GM23338 (cell line): ENCODE measurements at regions not wholly inside any gene's neighbourhood (a gene's known extent, or its start where the extent isn't known, plus 50 kb on each side); places are given as distances from the start of the nearest gene placed in this dataset.

Experiments used
- ATAC-seq: fragments of 200-7000 bp; cut with Tn5 transposase; 3 replicates; pipeline ENCODE4 v1.9.1; 2020
- DNase-seq: peaks from one replicate; pipeline ENCODE4 v3.0.0-alpha.2; 2015; ENCODE audit warnings: low spot score
- H2AFZ ChIP-seq: fragments of 200-600 bp; sonication (generic); 2 replicates; pipeline ENCODE4 v1.8.0; 2016; ENCODE audit warnings: antibody characterized with exemption, mild to moderate bottlenecking, moderate library complexity
- H3F3A ChIP-seq: fragments of 200-600 bp; sonication (generic); replicated peaks from 2 replicates; pipeline ENCODE4 v1.8.0; 2017; ENCODE audit warnings: antibody characterized with exemption, mixed run types, low read depth
- H3K27ac ChIP-seq: fragments of 200-600 bp; sonication (generic); 2 replicates; pipeline ENCODE4 v1.6.1; 2016; ENCODE audit warnings: low read depth
- H3K27me3 ChIP-seq: fragments of 200-600 bp; sonication (generic); 2 replicates; pipeline ENCODE4 v1.8.0; 2016; ENCODE audit warnings: mild to moderate bottlenecking, mixed run types, moderate library complexity; ENCODE audit not compliant: insufficient read depth
- H3K36me3 ChIP-seq: fragments of 200-600 bp; sonication (generic); 2 replicates; pipeline ENCODE4 v1.8.0; 2016; ENCODE audit warnings: mild to moderate bottlenecking; ENCODE audit not compliant: insufficient read depth
- H3K4me1 ChIP-seq: fragments of 200-600 bp; sonication (generic); 2 replicates; pipeline ENCODE4 v1.8.0; 2016; ENCODE audit warnings: mild to moderate bottlenecking, moderate library complexity; ENCODE audit not compliant: insufficient read depth
- H3K4me2 ChIP-seq: fragments of 200-600 bp; sonication (generic); 2 replicates; pipeline ENCODE4 v1.7.1; 2017; ENCODE audit warnings: mixed run types
- H3K4me3 ChIP-seq: fragments of 200-600 bp; sonication (generic); 2 replicates; pipeline ENCODE4 v1.6.1; 2016; ENCODE audit warnings: mixed run types
- H3K79me2 ChIP-seq: fragments of 200-600 bp; sonication (generic); replicated peaks from 2 replicates; pipeline ENCODE4 v1.8.0; 2017; ENCODE audit warnings: mild to moderate bottlenecking; ENCODE audit not compliant: insufficient read depth
- H3K9me2 ChIP-seq: fragments of 200-600 bp; sonication (generic); 2 replicates; pipeline ENCODE4 v1.8.0; 2017; ENCODE audit not compliant: insufficient read depth
- H4K20me1 ChIP-seq: fragments of 200-600 bp; sonication (generic); replicated peaks from 2 replicates; pipeline ENCODE4 v1.8.0; 2017; ENCODE audit warnings: mild to moderate bottlenecking; ENCODE audit not compliant: insufficient read depth
- H3K27ac Mint-ChIP-seq: 2 replicates; pipeline ENCODE4 v1.8.0; 2020; ENCODE audit warnings: inconsistent platforms, mild to moderate bottlenecking, moderate library complexity, mixed read lengths
- H3K27me3 Mint-ChIP-seq: 3 replicates; pipeline ENCODE4 v1.8.0; 2022; ENCODE audit warnings: low read depth, mild to moderate bottlenecking, moderate library complexity, mixed read lengths, inconsistent platforms; ENCODE audit not compliant: insufficient read depth, poor library complexity
- H3K36me3 Mint-ChIP-seq: 3 replicates; pipeline ENCODE4 v1.8.0; 2021; ENCODE audit warnings: low read depth, mild to moderate bottlenecking, inconsistent platforms, moderate library complexity, mixed read lengths
- H3K4me1 Mint-ChIP-seq: 3 replicates; pipeline ENCODE4 v1.8.0; 2020; ENCODE audit warnings: mild to moderate bottlenecking, inconsistent platforms, mixed read lengths
- H3K4me3 Mint-ChIP-seq: 3 replicates; pipeline ENCODE4 v1.8.0; 2021; ENCODE audit warnings: moderate library complexity, mild to moderate bottlenecking, inconsistent platforms, mixed read lengths
- H3K9me3 Mint-ChIP-seq: 3 replicates; pipeline ENCODE4 v1.8.0; 2020; ENCODE audit warnings: moderate library complexity, mild to moderate bottlenecking, inconsistent platforms, mixed read lengths
- CREB1 ChIP-seq: fragments of 250-450 bp; sonication (Bioruptor Pico); IDR thresholded peaks from 2 replicates; pipeline ENCODE4 v1.5.0; 2020; ENCODE audit warnings: low read depth, mild to moderate bottlenecking, moderate library complexity
- CTCF ChIP-seq, 2 experiments: fragments of 200-600 bp in 1 of 2; sonication (generic) in 1 of 2; conservative IDR thresholded peaks; 2 replicates each; pipeline versions ENCODE4 v1.5.1 to v1.6.1; 2016 to 2017; ENCODE audit warnings: antibody characterized with exemption in 2 of 2, low read depth in 2 of 2, mild to moderate bottlenecking in 2 of 2, moderate library complexity in 1 of 2
- ETS1 ChIP-seq: IDR thresholded peaks from 2 replicates; pipeline ENCODE4 v1.6.1; 2016; ENCODE audit warnings: antibody characterized with exemption
- EZH2 ChIP-seq: fragments of 200-600 bp; sonication (generic); IDR thresholded peaks from one replicate; pipeline ENCODE4 v1.8.0; 2017; ENCODE audit warnings: antibody characterized with exemption, mild to moderate bottlenecking, low read depth; ENCODE audit not compliant: unreplicated experiment
- EZH2phosphoT487 ChIP-seq: fragments of 200-600 bp; sonication (generic); IDR thresholded peaks from one replicate; pipeline ENCODE4 v1.8.1; 2018; ENCODE audit warnings: antibody characterized with exemption; ENCODE audit not compliant: unreplicated experiment
- JUNB ChIP-seq: IDR thresholded peaks from one replicate; pipeline ENCODE4 v1.6.1; 2016; ENCODE audit warnings: antibody characterized with exemption; ENCODE audit not compliant: unreplicated experiment
- NANOG ChIP-seq: IDR thresholded peaks from 2 replicates; pipeline ENCODE4 v1.6.1; 2016; ENCODE audit warnings: antibody characterized with exemption, borderline replicate concordance
- POLR2AphosphoS5 ChIP-seq: IDR thresholded peaks from 2 replicates; pipeline ENCODE4 v1.6.1; 2016; ENCODE audit warnings: antibody characterized with exemption, low read depth
- REST ChIP-seq: IDR thresholded peaks from one replicate; pipeline ENCODE4 v1.6.1; 2018; ENCODE audit warnings: antibody characterized with exemption; ENCODE audit not compliant: unreplicated experiment
- STAT1 ChIP-seq: IDR thresholded peaks from one replicate; pipeline ENCODE4 v1.6.1; 2016; ENCODE audit warnings: antibody characterized with exemption; ENCODE audit not compliant: unreplicated experiment
- ZNF114 ChIP-seq: fragments of 250-450 bp; sonication (Bioruptor Pico); IDR thresholded peaks from 2 replicates; pipeline ENCODE4 v1.5.0; 2020; ENCODE audit warnings: mild to moderate bottlenecking, moderate library complexity
- ZNF331 ChIP-seq: fragments of 250-450 bp; sonication (Bioruptor Pico); IDR thresholded peaks from 2 replicates; pipeline ENCODE4 v1.5.0; 2020; ENCODE audit warnings: low read depth, mild to moderate bottlenecking, moderate library complexity
- ZNF462 ChIP-seq: fragments of 250-450 bp; sonication (Bioruptor Pico); IDR thresholded peaks from 2 replicates; pipeline ENCODE4 v1.5.0; 2020; ENCODE audit warnings: mild to moderate bottlenecking, moderate library complexity

- H3K27ac ChIP-seq: no peak overlapping the region
- no peaks in the 10 kb centered on the region for H3K79me2 ChIP-seq
- Mint-ChIP-seq H3K4me1 (peaks cover 23% of the 10 kb centered on the region), H3K4me3 (no peak overlapping the region), H3K36me3 (no peaks in the 10 kb centered on the region), H3K27ac (peak overlapping the region; percentile 84; the same call in 1 of the 2 replicates), H3K9me3 (no peaks in the 10 kb centered on the region), H3K27me3 (peaks cover 3% of the 10 kb centered on the region)
- no peaks in the 10 kb centered on the region for H3K36me3 ChIP-seq
- no peak overlapping the region for H3K4me2 ChIP-seq
- no peaks in the 10 kb centered on the region for H3F3A ChIP-seq
- H3K4me3 ChIP-seq: no peak overlapping the region
- no peaks in the 10 kb centered on the region for H4K20me1 ChIP-seq
- DNase-seq (no peak), ATAC-seq (no peak)
- H2AFZ ChIP-seq: peak overlapping the region; percentile 6; the same call in 1 of the 2 replicates
- H3K4me1 ChIP-seq: no peaks in the 10 kb centered on the region
- no peak for TF ChIP-seq JUNB
- no peak for TF ChIP-seq POLR2AphosphoS5
- no peak for TF ChIP-seq CTCF (conservative IDR thresholded peaks at IDR 0.05; ENCODE audit: low read depth in 2 of 2)
- TF ChIP-seq REST: no peak
- no peak for TF ChIP-seq NANOG
- no peak for TF ChIP-seq EZH2phosphoT487
- no peak for TF ChIP-seq ZNF114
- no peak for TF ChIP-seq CREB1 (CRISPR knock-in tag)
- no peak for TF ChIP-seq STAT1
- no peak for TF ChIP-seq ETS1
- TF ChIP-seq ZNF331 (CRISPR knock-in tag): no peak
- TF ChIP-seq EZH2: no peak
- no peak for TF ChIP-seq ZNF462 (CRISPR knock-in tag)
- no peaks in the 10 kb centered on the region for H3K9me2 ChIP-seq
- no peaks in the 10 kb centered on the region for H3K27me3 ChIP-seq
These were observed 266.4 kb upstream of the FBXL7 start for GRCh38 chr5:15233566-15233965.
